Right kidney (tissue), 1 donor: ENCODE measurements at regions not wholly inside any gene's neighbourhood (a gene's known extent, or its start where the extent isn't known, plus 50 kb on each side); places are given as distances from the start of the nearest gene placed in this dataset.
"Not testable (repeated sequence)": the region's sequence is repeated elsewhere in the genome, so short reads cannot be mapped to it uniquely, and the experiment has no call there.

ENCODE experiments used
- DNase-seq: peaks from one replicate; pipeline ENCODE4 v3.0.0-alpha.2; 2016

DNA sequence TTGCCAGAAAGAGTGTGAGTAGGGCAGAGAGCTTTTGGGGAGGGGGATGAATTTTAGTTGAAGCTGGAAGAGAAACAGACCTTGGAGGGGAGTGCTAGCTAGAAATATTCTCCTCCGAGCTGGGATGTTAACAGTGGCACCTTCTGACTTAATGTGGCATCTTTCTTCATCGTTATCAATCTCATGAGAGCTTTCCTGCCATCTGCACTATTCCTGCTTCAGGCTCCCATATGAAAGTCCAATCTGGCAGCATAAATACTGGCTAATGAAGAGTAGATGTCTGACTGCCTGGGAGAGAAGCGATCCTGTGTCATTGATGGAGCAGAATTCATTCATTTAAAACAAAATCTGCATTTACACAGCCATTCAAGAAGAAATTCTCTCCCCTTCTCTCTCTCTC, 284.5 kb downstream of the TMEM38B start:
- no peak for DNase-seq

DNA sequence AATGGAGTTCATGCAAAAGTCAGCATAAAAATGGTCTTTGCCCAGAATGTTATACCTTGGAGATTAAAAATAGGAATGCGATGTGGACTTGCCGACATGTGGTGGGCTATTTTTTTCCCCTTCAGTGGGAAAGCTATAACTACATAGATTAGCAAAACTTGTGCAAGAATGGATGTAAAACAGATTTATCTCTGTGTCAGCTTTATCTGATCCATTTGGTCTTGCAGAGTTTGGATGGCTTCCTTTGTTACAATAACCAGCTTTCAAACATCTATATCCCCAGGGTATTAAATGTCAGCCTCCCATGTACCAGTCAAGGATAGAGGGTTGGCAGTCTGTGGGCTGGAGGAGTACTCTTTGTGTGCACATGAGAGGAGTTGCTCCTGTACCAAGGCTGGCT, 284.9 kb downstream of the TMEM38B start:
- no peak for DNase-seq

DNA sequence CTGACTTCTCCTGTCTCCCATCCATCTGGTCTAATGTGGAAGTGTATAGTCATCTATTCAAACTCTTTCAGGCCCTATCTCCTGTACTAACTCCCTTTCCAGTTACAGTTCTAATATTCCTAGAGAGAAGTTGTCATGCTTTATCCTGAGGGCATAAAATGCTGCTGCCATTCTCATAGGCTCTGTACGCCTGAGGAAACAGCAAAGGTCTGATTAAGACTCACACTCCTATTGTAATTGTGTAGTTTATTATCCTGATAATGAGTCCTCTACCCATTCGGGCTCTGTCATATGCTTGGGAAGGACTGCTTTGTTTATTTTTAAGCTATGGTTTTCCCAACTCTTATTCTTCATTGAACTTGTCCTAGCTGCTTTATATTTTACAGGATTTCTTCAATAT, 290.4 kb downstream of the TMEM38B start:
- no peak for DNase-seq

DNA sequence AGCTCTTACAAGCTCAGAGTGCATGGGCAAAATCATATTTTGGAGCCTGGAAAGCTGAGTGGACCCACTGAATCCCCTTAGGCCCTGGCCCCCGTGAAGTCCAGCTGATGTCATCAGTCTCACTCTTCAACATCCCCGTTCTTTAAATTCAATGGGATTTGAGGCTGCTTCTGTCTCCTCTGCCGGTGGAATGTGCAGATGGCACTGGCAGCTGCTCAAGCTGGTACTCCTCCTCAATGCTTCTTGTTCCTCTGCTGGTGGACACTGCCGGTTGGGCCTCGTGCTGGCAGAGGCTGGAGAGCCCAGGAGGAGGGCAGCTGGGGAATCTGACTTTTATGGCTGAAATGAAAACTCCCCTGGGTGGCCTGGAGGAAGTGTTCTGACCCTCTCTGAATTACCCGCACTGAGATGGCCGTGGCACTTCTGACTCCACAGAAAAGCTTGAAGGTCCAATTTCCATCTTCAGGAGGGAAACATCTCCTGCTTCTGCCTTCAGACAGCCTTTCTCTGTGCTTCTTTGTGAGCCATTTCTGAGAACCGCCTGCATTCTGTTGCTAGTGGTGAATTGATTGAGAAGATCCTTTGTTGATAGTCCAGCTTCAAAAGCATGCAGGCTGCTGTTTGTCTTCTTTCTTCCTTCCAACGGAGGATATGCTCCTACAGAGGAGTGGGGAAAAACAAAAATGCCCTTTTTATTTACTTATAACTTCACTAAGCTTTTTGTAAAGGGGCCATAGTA, 298.9 kb downstream of the TMEM38B start:
- DNase-seq: no peak

DNA sequence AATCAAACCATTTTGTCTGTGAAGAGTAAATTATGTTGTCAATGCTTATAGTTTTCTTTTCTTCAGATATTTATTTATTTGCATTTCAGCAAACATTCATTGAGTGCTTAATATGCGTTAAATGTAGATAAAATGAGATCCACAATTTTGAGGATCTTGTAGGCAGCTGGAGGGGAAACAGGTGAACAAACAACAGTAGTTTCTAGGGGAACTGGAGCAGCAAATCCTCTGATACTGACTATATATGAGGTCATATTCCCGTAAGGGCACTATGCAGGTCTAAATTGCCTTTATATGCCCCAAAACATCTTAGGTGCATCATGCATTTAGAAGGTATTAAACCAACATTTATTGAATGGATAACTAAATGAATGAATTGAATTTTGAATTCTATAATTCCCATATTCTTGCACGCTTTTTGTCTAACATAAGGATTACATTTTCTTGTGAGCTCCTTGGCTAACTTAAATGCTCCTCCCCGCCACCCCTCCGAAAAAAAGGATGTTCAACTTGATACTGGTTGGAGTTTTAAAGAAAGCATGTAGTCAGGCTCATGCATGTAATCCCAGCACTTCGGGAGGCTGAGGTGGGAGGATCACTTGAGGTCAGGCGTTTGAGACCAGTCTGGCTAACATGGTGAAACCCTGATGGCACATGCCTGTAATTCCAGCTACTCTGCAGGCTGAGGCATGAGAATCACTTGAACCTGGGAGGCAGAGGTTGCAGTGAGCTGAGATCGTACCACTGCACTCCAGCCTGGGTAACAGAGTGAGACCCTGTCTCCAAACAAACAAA, 299.8 kb downstream of the TMEM38B start:
- DNase-seq: no peak

DNA sequence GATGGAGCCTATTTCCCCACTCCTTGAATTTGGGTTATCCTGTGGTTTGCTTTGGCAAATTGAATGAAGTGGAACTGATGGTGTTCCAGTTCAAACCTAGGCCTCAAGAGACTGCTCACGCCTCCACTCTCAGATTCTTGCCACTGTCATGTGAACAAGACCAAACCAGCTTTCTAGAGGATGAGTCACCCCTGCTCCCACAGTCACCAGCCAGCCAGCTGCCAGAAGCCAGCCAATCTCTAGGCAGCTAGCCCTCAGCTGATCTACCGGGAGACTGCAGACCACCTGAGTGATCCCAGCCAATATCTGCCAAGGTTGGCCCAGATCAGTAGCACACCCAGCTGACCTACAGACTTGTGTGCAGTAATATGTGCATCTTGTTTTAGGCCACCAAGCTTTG, 300.6 kb downstream of the TMEM38B start:
- DNase-seq: no peak

DNA sequence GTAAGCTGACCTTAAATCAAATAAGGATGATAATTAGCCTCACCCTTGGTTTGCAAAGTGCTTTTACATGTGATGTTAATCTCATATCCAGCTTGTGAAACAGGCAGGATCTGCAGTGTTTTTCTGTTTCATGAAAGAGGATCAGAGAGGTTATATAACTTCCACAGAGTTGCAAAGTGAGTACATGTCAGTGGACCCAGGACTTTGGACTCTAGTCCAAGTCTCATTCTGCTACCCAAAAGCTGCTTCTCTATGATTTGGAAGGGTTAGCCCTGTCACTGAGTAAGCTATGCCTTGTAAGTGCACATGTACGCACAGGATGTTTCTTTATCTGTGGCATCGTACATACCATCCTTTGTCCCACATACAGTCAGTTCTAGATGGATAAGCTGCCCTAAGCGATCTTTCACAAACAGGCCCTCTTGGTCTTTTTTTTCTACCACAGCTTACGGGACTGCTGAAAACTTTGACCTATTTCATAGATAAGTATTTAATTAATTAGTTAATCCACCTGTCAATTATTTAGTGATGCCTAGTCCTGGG, 322.9 kb downstream of the TMEM38B start:
- no peak for DNase-seq

DNA sequence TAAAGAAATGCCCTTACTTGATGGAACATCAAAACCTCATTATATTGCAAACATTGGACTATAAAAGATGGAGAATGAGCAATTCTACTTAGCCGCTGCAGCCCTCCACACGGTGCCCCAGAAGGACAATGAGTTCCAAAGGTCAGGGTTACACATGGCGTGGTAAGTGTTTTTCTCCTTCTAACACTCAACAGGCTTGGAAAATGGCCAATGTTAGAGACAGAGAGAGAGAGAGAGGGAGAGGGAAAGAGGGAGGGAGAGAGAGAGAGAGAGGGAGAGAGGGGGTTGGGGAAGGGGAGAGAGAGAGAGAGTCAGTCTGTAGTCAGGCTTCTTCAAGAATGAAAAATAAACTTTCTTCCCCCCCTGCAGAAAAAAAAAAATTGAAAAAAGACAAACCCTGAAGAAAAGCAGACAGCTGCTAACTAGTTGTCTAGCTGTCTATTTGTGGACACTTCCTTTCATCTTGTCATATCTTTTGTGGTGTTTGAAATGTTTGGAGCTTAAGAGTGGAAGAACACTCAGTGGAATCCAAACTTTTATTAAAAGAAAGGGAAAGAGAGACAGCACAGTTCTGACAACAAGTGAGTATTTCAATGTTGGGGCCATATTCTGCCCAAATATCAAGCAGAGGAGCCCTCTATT, 324.8 kb downstream of the TMEM38B start:
- peak; percentile 4 for DNase-seq

DNA sequence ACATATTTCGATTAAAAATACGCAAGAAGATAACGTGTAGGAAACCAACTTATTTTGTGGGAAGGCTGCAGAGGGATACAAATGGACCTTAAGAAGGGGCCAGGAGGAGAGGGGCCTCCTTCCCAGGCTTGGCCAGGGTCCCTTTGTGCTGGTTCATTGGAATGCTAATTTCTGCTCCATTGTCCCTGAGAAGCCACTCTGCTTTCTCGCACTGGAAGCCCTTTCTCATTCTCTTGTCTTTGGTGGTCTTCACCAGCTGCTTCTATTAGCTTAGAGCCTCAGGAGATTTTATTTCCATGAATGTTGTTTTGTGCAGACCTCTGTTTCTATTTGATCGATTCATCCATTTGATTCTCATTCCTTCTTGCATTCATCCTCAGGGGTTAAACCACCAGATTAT, 325.4 kb downstream of the TMEM38B start:
- DNase-seq: no peak

DNA sequence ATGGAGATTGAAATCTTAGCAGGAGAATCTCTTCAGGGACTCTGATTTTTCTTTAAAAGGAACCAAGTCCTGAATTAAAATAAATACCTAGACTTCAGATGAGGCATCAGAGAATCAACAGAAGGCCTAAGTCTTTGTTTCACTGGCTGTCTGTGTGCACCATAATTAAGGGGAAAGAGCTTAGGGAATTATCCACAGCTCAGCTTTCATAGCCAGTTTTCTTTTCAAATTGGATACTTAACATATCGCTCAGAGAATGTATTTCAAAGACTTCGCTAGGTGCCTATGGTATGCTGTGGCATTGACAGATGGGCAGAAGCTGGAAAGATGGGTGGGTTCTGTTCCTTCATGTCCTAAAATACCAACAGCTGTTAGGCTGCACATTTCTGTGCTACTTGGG, 325.8 kb downstream of the TMEM38B start:
- DNase-seq: no peak

DNA sequence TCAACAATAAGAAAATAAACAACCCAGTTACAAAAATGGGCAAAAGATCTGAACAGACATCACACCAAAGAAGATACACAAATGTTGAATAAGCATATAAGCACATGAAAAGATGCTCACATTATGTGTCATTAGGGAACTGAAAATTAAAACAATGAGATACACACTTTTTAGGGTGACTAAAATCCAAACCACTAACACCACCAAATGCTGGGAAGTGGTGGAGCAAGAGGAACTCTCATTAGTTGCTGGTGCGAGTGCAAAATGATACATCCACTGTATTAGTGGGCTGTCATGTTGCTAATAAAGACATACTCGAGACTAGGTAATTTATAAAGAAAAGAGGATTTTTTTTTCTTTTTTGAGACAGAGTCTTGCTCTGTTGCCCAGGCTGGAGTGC, 329.1 kb downstream of the TMEM38B start:
- DNase-seq: no peak

DNA sequence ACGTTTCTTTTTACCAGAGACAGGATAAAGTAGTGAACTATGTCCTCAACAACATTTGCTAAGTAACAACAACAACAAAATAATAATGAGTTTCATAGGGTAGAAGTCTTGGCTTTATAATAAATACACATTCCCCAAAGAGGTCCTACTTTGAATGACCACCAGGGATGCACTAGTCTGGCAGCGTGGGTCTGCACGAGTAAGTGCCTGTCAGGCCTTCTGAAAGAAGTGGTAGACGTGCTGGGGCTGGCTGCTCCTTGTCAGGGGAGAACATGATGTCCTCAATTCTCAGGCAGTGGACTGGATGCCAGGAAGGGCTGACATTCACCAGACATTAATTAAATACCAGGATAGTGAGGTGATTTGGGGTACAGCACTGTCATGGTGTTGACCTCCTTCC, 331.1 kb downstream of the TMEM38B start:
- no peak for DNase-seq

DNA sequence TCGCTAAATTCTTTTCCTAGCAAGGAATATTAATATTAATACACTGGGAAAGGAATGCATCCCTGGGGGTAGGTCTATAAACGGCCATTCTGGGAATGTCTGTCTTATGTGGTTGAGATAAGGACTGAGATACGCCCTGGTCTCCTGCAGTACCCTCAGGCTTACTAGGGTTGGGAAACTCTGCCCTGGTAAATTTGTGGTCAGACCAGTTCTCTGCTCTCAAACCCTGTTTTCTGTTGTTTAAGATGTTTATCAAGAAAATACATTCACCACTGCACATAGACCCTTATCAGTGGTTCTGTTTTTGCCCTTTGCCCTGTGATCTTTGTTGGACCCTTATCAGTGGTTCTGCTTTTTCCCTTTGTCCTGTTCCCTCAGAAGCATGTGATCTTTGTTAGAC, 335.8 kb downstream of the TMEM38B start:
- DNase-seq: not testable (repeated sequence)

DNA sequence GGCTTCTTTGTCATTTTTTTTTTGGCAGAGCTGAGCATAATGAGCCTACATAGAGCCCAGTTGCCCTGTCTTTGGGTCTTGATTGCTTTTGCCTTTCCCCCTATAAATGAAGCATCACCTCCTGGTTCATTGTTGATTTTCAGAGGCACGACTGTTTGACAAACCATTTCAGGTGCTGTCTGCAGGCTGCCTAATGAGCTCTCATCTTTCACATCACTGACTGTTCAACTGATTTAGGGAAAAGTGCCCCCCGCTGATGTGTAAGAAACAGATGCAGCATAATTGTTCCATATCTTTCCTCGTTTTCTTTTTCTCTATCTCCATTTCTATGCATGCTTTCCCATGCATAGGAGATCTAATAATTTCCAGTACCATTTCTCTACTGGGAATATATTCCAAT, 338.6 kb downstream of the TMEM38B start:
- DNase-seq: no peak

DNA sequence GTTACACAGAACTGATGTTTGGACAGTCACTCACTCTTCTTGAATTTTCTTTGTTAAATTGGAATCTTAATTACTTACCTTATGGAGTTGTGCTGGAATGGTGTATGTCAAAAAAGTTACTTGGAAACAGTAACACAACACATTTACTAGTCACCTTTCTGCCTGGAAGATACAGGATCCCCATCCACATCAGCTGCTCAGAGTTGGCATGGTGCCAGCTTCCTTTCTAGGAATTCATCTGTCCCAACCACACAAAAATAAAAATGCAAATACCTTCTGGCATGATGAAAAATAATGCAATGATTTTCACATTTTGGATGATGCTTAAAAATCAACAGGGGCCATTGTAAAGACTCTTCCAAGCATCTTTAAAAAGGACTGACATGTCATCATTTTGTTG, 341.5 kb downstream of the TMEM38B start:
- no peak for DNase-seq

DNA sequence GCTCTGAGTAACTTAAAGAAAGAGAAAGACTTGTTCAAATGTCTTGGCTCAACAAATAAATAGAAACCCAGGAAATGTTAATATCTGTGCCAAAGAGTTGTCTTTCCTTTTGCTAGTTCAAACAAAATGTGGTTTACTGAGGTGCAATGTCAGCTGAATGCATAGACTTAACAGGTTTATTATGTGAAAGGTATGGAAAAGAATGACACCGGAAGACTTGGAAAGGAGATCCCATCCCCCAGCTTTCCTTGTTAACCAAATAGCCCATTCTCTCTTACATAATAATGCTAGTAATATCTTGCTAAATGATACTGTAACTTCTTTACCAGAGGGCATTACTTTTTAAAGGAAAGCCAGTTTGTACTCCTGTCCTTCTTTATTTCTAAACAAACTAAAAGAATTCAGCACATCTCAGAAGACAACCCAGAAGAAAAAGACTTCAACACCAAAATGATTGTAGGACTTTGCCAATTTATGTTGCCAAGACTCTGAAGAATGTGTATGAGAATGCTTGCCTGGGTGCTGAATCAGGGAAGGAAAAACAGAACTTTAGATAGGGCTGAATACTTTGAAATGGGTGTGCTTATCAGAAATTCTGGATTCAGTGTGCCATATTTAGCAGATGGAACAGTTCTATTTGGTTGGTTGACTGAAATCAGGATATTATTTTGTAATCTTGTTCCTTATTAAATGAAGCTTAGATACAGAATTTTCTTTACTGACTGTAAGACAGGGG, 344.1 kb downstream of the TMEM38B start:
- DNase-seq: no peak

DNA sequence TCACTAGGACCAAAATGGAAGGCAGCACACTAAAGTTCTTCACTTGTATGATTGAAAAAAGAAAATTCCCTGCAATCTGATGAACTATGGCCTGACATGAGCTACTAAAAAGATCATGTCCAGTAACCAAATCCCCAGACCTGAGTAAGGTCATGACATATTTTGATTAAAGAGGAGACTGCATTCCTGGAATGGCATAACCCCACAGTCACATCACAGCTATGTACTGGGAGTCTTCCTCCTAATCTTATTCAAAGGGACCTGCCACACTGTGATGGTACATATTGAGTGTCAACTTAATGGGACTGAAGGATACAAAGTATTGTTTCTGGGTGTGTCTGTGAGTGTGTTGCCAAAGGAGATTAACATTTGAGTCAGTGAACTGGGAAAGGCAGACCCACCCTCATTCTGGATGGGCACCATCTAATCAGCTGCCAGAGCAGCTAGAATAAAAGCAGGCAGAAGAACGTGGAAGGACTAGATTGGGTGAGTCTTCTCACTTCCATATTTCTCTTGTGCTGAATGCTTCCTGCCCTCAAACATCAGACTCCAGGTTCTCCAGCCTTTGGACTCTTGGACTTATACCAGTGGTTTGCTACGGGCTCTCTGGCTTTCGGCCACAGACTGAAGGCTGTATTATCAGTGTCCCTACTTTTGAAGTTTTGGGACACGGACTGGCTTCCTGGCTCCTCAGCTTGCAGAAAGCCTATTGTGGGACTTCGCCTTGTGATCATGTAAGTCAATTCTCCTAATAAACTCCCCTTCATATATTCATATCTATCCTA, 345.0 kb downstream of the TMEM38B start:
- DNase-seq: no peak

DNA sequence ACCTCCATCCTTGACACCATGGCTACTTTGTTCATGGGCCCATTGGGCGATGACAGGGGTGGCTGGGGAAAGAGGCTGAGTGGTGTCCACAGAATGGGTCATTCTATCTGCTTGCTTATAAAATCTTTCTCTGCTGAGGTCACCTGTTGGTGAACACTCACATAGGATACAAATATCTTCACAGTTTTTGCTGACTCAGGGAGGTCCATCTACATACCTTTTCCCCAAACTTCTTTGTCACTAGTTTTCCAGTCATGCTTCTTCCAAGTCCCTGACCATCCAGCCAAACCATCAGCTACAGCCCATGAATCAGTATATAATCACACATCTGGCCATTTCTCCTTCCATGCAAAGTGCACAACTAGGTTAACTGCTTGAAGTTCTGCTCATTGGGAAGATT, 347.6 kb downstream of the TMEM38B start:
- not testable (repeated sequence) for DNase-seq

DNA sequence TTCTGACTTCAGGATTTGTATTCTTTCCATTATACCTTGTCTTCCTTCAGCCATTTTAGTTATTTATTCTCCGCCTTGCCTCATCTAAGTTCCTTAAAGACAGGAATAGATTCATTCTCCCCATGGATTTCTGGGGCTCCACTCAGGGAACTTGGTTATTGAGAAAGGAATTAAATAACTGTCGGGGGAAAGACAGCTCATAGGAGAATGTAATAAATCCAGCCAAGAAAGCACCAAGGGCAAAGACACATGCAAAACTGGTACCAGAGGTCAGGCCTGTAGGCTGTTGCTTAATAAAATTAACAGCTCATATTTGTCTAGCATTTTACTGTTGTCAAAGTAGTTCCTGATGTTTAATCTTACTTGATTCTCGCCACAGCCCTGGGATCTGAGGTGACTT, 357.2 kb downstream of the TMEM38B start:
- DNase-seq: no peak

DNA sequence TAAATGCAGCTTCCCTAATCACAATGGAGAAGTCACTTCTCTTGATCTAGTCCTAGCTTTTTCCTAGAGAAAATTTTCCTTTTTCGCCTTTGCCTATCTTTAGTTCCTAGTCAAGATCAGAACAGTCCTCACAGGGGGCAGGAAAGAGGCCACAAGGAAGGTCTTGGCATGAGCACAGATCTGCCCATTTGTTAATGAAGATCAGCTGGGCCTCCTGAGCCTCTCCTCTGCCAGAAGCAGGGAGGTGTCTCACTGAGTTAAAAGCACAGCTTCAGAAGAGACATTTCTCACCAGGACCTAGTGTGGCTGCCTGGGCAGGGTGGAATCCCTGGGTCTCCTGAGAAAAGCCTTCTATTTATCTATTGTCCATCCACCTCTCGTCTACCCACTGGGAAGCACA, 357.8 kb downstream of the TMEM38B start:
- no peak for DNase-seq

DNA sequence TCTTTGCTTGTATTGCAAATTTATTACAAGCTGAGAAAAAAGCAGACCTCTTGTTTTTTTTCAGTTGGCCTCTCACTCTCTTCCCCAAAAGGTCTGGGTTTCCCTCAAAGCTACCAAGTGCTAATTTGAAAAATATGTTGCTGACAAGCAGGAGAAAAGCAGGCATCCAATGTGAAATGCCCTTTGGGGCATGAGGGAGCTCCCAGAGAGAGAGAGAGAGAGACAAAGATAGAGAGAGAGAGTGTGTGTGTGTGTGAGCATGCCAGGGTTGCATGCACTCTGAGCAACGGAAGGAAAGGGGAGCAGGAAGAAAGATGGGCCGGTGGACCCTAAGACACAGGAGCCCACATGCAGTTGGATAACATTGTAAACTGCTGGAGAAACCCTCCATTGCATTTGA, 358.4 kb downstream of the TMEM38B start:
- peak; percentile 5 for DNase-seq

DNA sequence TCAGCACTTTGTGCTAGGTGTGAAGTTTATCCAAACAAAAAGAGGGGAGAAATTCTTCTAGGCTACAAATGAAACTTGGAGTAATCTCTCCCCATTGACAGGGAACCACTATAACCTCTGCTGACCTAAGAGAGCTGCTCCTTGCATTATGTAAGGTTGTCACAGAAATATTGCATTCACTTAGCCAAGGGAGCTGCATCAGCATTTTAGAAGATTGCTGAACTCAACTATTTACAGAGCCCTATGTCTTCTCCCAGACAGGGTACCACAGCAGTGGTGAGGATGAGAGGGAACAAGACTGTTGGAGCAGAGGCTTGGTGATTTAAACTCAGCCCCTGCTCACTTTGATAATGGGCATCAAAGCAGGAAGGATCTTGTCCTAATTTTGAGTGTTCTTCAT, 362.0 kb downstream of the TMEM38B start:
- no peak for DNase-seq
